GM12878 (cell line): ENCODE measurements at regions not wholly inside any gene's neighbourhood (a gene's known extent, or its start where the extent isn't known, plus 50 kb on each side); places are given as distances from the start of the nearest gene placed in this dataset.

Experiments used
- ATAC-seq: fragments of 200-7000 bp; cut with Tn5 transposase; 3 replicates; pipeline ENCODE4 v1.9.1; 2020; ENCODE audit warnings: mild to moderate bottlenecking, moderate library complexity
- BruUV-seq: library from RNA; stranded (reverse); fragments of 400-500 nt; replicated peaks from 2 replicates; lab custom pipeline; 2021; lab: Mats Ljungman, UMichigan
- CTCF ChIA-PET: fragments of 300-600 bp; sonication (Branson Sonifier 250); formaldehyde crosslinking; extraction: SDS; loops from one replicate; lab custom pipeline; 2021; ENCODE audit warnings: inconsistent platforms; lab: Yijun Ruan, JAX
- POLR2A ChIA-PET: fragments of 350-600 bp; formaldehyde crosslinking; extraction: SDS; loops from one replicate; lab custom pipeline; 2021; ENCODE audit warnings: inconsistent platforms; lab: Charles Lee
- RAD21 ChIA-PET: fragments of 300-600 bp; sonication (Branson Sonifier 250); formaldehyde crosslinking; loops from one replicate; lab custom pipeline; 2023; ENCODE audit warnings: antibody characterized with exemption; ENCODE audit not compliant: unreplicated experiment; lab: Charles Lee
- SMC1A ChIA-PET: fragments of 300-600 bp; sonication (Branson Sonifier 250); formaldehyde crosslinking; loops from one replicate; lab custom pipeline; 2023; ENCODE audit not compliant: unreplicated experiment, uncharacterized antibody; lab: Charles Lee
- DNase-seq: peaks from one replicate; pipeline ENCODE4 v3.0.0-alpha.2; 2011; ENCODE audit warnings: low read depth, low spot score
- FAIRE-seq: peaks from 3 replicates; lab custom pipeline; 2011; peaks lifted over from hg19 to GRCh38; lab: Jason Lieb, UNC
- H2AFZ ChIP-seq: 2 replicates; pipeline ENCODE4 v1.6.0; 2011; ENCODE audit warnings: low read depth, low read length, control low read depth; ENCODE audit not compliant: control insufficient read depth
- H3K27ac ChIP-seq: 2 replicates; pipeline ENCODE4 v1.5.1; 2011; ENCODE audit warnings: control low read depth; ENCODE audit not compliant: control insufficient read depth, insufficient read depth
- H3K27me3 ChIP-seq, 2 experiments: replicated peaks in 1 of 2; 2 replicates each; pipeline versions ENCODE4 v1.6.0 to v1.6.1; 2011; ENCODE audit warnings: low read length in 1 of 2; ENCODE audit not compliant: control insufficient read depth in 2 of 2, insufficient read depth in 2 of 2
- H3K36me3 ChIP-seq, 2 experiments: 2 replicates each; pipeline ENCODE4 v1.5.1; 2011; ENCODE audit warnings: low read length in 1 of 2; ENCODE audit not compliant: control insufficient read depth in 2 of 2, insufficient read depth in 2 of 2
- H3K4me1 ChIP-seq: 2 replicates; pipeline ENCODE4 v1.6.1; 2011; ENCODE audit warnings: mild to moderate bottlenecking, low read length, moderate library complexity, mixed read lengths; ENCODE audit not compliant: control insufficient read depth, insufficient read depth
- H3K4me2 ChIP-seq: 2 replicates; pipeline ENCODE4 v1.6.0; 2011; ENCODE audit warnings: control low read depth; ENCODE audit not compliant: control insufficient read depth, insufficient read depth
- H3K4me3 ChIP-seq: fragments of 200-600 bp; sonication (generic); 2 replicates; pipeline ENCODE4 v1.5.1; 2016
- H3K79me2 ChIP-seq: 2 replicates; pipeline ENCODE4 v1.6.0; 2011; ENCODE audit warnings: low read length; ENCODE audit not compliant: control insufficient read depth, insufficient read depth
- H3K9ac ChIP-seq: 2 replicates; pipeline ENCODE4 v1.8.0; 2011; ENCODE audit warnings: low read length, control low read depth, mixed read lengths; ENCODE audit not compliant: control insufficient read depth, insufficient read depth
- H3K9me3 ChIP-seq: replicated peaks from 3 replicates; pipeline ENCODE4 v1.5.1; 2011; ENCODE audit warnings: mild to moderate bottlenecking, low read length; ENCODE audit not compliant: control insufficient read depth, insufficient read depth
- H4K20me1 ChIP-seq: 2 replicates; pipeline ENCODE4 v1.6.0; 2011; ENCODE audit not compliant: control insufficient read depth, insufficient read depth
- ATF7 ChIP-seq: fragments of 450-650 bp; IDR thresholded peaks from 2 replicates; pipeline ENCODE4 v1.6.1; 2016; ENCODE audit warnings: low read depth, mild to moderate bottlenecking
- EED ChIP-seq: sonication (generic); IDR thresholded peaks from 2 replicates; pipeline ENCODE4 v1.6.1; 2016; ENCODE audit warnings: antibody characterized with exemption, low read depth
- FOXK2 ChIP-seq: fragments of 450-650 bp; IDR thresholded peaks from 2 replicates; pipeline ENCODE4 v1.6.1; 2017; ENCODE audit warnings: mild to moderate bottlenecking, moderate library complexity
- GATAD2B ChIP-seq: fragments of 450-650 bp; conservative IDR thresholded peaks from 2 replicates; pipeline ENCODE4 v1.6.1; 2017; ENCODE audit warnings: low read depth, mild to moderate bottlenecking, moderate library complexity
- IKZF2 ChIP-seq, 2 experiments: fragments of 450-650 bp; IDR thresholded peaks; 2 replicates each; pipeline ENCODE4 v1.6.1; 2017; ENCODE audit warnings: mild to moderate bottlenecking in 2 of 2, moderate library complexity in 2 of 2
- MEF2A ChIP-seq: IDR thresholded peaks from 2 replicates; pipeline ENCODE4 v1.6.1; 2011; ENCODE audit warnings: low read depth, mild to moderate bottlenecking, low read length, moderate library complexity; ENCODE audit not compliant: insufficient read depth
- MYB ChIP-seq: fragments of 150-350 bp; IDR thresholded peaks from 2 replicates; pipeline ENCODE4 v1.6.1; 2014; ENCODE audit warnings: mild to moderate bottlenecking, low read depth, low read length, borderline replicate concordance
- NFIC ChIP-seq: IDR thresholded peaks from 2 replicates; pipeline ENCODE4 v1.6.1; 2012; ENCODE audit warnings: low read depth, mild to moderate bottlenecking, inconsistent platforms, low read length, moderate library complexity
- POLR2A ChIP-seq: IDR thresholded peaks from 2 replicates; pipeline ENCODE4 v1.6.1; 2011; ENCODE audit warnings: low read depth, mild to moderate bottlenecking, low read length
- RAD21 ChIP-seq: IDR thresholded peaks from 2 replicates; pipeline ENCODE4 v1.6.1; 2011; ENCODE audit warnings: mild to moderate bottlenecking, low read depth, low read length, moderate library complexity; ENCODE audit not compliant: insufficient read depth
- RUNX3 ChIP-seq: IDR thresholded peaks from 2 replicates; pipeline ENCODE4 v1.6.1; 2012; ENCODE audit warnings: low read length, inconsistent platforms
- SPI1 ChIP-seq: IDR thresholded peaks from 2 replicates; pipeline ENCODE4 v1.6.1; 2011; ENCODE audit warnings: low read depth, mild to moderate bottlenecking, low read length, moderate library complexity, borderline replicate concordance; ENCODE audit not compliant: insufficient read depth
- SUPT20H ChIP-seq: IDR thresholded peaks from 2 replicates; pipeline ENCODE4 v1.6.1; 2011; ENCODE audit warnings: low read depth, mild to moderate bottlenecking, low read length, moderate library complexity, borderline replicate concordance; ENCODE audit not compliant: control insufficient read depth
- TBL1XR1 ChIP-seq: IDR thresholded peaks from 2 replicates; pipeline ENCODE4 v1.6.1; 2012; ENCODE audit warnings: low read depth, low read length, improper control_type of control experiment
- ZNF24 ChIP-seq: fragments of 450-650 bp; IDR thresholded peaks from 2 replicates; pipeline ENCODE4 v1.6.1; 2017; ENCODE audit warnings: antibody characterized with exemption, mild to moderate bottlenecking
- WGBS: methylation state at CpG from one replicate; pipeline ENCODE4 v1.1.6; 2016; ENCODE audit warnings: low lambda C conversion rate; ENCODE audit not compliant: insufficient replicate concordance, insufficient coverage; ENCODE audit errors: missing lambda C conversion rate; 5-methylcytosine and 5-hydroxymethylcytosine counted together
- in situ Hi-C: fragments of 300-500 bp; cut with MboI; formaldehyde crosslinking; loops from 9 replicates; pipeline ENCODE4 v1.14.3; 2018; ENCODE audit warnings: mixed read lengths
- intact Hi-C: fragments of 100-400 bp; cut with micrococcal nuclease; formaldehyde crosslinking; loops from one replicate; pipeline ENCODE4 v1.14.2; 2022; ENCODE audit not compliant: unreplicated experiment
- TF ChIP-seq, protein P1 (sequence below): fragments of 150-350 bp; IDR thresholded peaks from 2 replicates; pipeline ENCODE4 v1.6.1; 2014; ENCODE audit warnings: mild to moderate bottlenecking, low read depth, low read length
- TF ChIP-seq, protein P2 (sequence below), 3 experiments: IDR thresholded peaks in 2 of 3; conservative IDR thresholded peaks in 1 of 3; 2 replicates each; pipeline ENCODE4 v1.5.1; 2011; ENCODE audit warnings: low read depth in 3 of 3, low read length in 3 of 3, mild to moderate bottlenecking in 3 of 3, control low read depth in 2 of 3, moderate library complexity in 2 of 3, inconsistent platforms in 1 of 3, mixed read lengths in 1 of 3; ENCODE audit not compliant: control insufficient read depth in 2 of 3, insufficient read depth in 1 of 3; ENCODE audit errors: extremely low read depth in 1 of 3

DNA sequence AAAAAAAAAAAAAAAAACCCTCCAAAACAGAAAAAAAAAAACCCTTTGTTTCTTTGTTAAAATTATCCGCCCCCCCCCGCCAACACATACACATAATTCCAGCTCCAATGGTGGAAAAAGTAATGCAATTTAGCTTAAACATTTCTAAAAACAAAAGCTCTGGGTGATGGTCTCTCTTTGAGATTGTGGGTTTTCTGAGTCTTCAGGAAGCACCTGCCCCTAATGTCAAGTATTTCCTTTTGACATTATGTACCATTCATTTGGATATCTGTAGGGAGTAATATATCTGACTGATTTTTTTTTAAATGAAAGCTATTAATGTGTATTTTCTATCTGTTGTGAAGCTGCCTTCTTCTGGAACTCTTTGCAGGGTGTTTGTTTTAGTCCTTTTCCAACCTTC, 389.7 kb downstream of the TAF11L14 start:
- CTCF ChIA-PET: no interaction called here
- in situ Hi-C loops: no loop called here

DNA sequence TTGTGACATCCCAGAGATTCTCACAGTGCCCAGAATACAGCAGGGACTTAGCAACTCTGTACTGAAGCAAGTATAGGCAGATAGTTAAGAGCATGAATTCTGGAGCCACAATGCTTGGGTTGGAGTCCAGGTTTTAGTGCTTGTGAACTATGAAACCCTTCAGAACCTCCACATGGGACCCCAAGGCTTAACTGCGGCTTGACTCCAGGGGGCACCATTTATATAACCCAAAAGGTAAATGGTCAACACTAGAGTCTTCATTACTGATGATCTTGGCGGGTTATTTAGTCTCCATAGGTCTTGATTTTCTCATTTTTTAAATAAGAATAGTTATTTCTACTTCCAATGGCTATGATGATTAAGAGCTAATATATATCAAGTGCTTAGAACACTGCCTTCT, 390.3 kb downstream of the TAF11L14 start:
- H3K4me1 ChIP-seq: no peaks in the 10 kb centered on the region
- DNase-seq (no peak), ATAC-seq (no peak), FAIRE-seq (no peak)
- no peaks in the 10 kb centered on the region for H4K20me1 ChIP-seq
- in situ Hi-C loops: no loop called here
- no peaks in the 10 kb centered on the region for H3K79me2 ChIP-seq
- no peak overlapping the region for H2AFZ ChIP-seq
- RAD21 ChIA-PET: no interaction called here
- H3K36me3 ChIP-seq: no peaks in the 10 kb centered on the region
- TF ChIP-seq, protein P1, sequence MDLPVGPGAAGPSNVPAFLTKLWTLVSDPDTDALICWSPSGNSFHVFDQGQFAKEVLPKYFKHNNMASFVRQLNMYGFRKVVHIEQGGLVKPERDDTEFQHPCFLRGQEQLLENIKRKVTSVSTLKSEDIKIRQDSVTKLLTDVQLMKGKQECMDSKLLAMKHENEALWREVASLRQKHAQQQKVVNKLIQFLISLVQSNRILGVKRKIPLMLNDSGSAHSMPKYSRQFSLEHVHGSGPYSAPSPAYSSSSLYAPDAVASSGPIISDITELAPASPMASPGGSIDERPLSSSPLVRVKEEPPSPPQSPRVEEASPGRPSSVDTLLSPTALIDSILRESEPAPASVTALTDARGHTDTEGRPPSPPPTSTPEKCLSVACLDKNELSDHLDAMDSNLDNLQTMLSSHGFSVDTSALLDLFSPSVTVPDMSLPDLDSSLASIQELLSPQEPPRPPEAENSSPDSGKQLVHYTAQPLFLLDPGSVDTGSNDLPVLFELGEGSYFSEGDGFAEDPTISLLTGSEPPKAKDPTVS: no peak
- TF ChIP-seq, protein P2, sequence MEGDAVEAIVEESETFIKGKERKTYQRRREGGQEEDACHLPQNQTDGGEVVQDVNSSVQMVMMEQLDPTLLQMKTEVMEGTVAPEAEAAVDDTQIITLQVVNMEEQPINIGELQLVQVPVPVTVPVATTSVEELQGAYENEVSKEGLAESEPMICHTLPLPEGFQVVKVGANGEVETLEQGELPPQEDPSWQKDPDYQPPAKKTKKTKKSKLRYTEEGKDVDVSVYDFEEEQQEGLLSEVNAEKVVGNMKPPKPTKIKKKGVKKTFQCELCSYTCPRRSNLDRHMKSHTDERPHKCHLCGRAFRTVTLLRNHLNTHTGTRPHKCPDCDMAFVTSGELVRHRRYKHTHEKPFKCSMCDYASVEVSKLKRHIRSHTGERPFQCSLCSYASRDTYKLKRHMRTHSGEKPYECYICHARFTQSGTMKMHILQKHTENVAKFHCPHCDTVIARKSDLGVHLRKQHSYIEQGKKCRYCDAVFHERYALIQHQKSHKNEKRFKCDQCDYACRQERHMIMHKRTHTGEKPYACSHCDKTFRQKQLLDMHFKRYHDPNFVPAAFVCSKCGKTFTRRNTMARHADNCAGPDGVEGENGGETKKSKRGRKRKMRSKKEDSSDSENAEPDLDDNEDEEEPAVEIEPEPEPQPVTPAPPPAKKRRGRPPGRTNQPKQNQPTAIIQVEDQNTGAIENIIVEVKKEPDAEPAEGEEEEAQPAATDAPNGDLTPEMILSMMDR (IDR thresholded peaks at IDR 0.05 in 2 of 3, conservative IDR thresholded peaks at IDR 0.05 in 1 of 3; ENCODE audit: control insufficient read depth in 2 of 3, extremely low read depth in 1 of 3, insufficient read depth in 1 of 3, low read depth in 3 of 3, low read length in 3 of 3): no peak
- TF ChIP-seq ZNF24: no peak
- no peak for TF ChIP-seq ATF7
- TF ChIP-seq FOXK2: no peak
- TF ChIP-seq MYB: no peak
- TF ChIP-seq POLR2A: no peak
- no peak for TF ChIP-seq RUNX3
- TF ChIP-seq RAD21: no peak
- TF ChIP-seq SUPT20H: no peak
- no peak for TF ChIP-seq GATAD2B
- TF ChIP-seq SPI1: no peak
- no peak for TF ChIP-seq EED
- TF ChIP-seq MEF2A: no peak
- no peak for TF ChIP-seq NFIC
- no peak for TF ChIP-seq IKZF2 (IDR thresholded peaks at IDR 0.05)
- H3K4me3 ChIP-seq: no peak overlapping the region
- no peaks in the 10 kb centered on the region for H3K9me3 ChIP-seq
- POLR2A ChIA-PET: interaction anchor here (0.6 kb wide), 2 partner anchors 62 to 1029 kb away, joined by 5 read pairs; no protein-coding TSS in a partner anchor
- H3K27me3 ChIP-seq: no peaks in the 10 kb centered on the region
- intact Hi-C loops: no loop called here
- SMC1A ChIA-PET: interaction anchor here (1.1 kb wide), 1 partner anchor 31 kb away, joined by 3 read pairs; no protein-coding TSS in a partner anchor
- H3K9ac ChIP-seq: no peak overlapping the region
- H3K4me2 ChIP-seq: no peak overlapping the region
- BruUV-seq: no TSS peak
- 31% methylated on average over 2 of the region's 2 CpGs for WGBS
- H3K27ac ChIP-seq: no peak overlapping the region
- CTCF ChIA-PET: no interaction called here

More for the DNA sequence above, 389.7 kb downstream of the TAF11L14 start:
- no peak for TF ChIP-seq TBL1XR1
- TF ChIP-seq, all 136 proteins: peak for 0
- Histone ChIP-seq H3K27ac (no peak overlapping the region), H3K4me2 (no peak overlapping the region), H4K20me1 (no peaks in the 10 kb centered on the region), H3K27me3 (no peaks in the 10 kb centered on the region), H3K4me3 (no peak overlapping the region), H3K4me1 (no peaks in the 10 kb centered on the region), H3K79me2 (no peaks in the 10 kb centered on the region), H3K9me3 (no peaks in the 10 kb centered on the region), H2AFZ (no peak overlapping the region), H3K36me3 (no peaks in the 10 kb centered on the region), H3K9ac (no peak overlapping the region)
- POLR2A ChIA-PET: interaction anchor here (0.6 kb wide), 2 partner anchors 61 to 1029 kb away, joined by 5 read pairs; no protein-coding TSS in a partner anchor
- 0% methylated on average over 2 of the region's 2 CpGs for WGBS
- ATAC-seq (no peak), DNase-seq (no peak), FAIRE-seq (no peak)
- no TSS peak for BruUV-seq
- RAD21 ChIA-PET: no interaction called here
- SMC1A ChIA-PET: no interaction called here
- intact Hi-C loops: no loop called here
